ENCODE measurements at regions not wholly inside any gene's neighbourhood (a gene's known extent, or its start where the extent isn't known, plus 50 kb on each side); places are given as distances from the start of the nearest gene placed in this dataset.
"Not testable (repeated sequence)": the region's sequence is repeated elsewhere in the genome, so short reads cannot be mapped to it uniquely, and the experiment has no call there.

- no peak for DNase-seq (ENCODE audit: low read depth, low spot score)
- H3K4me3 ChIP-seq (ENCODE audit: low read length) = no peak overlapping the region
These were observed 1077.3 kb upstream of the PCDH10 start for GRCh38 chr4:132071815-132072214.

- DNase-seq (ENCODE audit: low read depth, low spot score) = no peak
These were observed 1072.3 kb upstream of the PCDH10 start for GRCh38 chr4:132076829-132077228.

GRCh38 chr4:132085105-132085504 lies 1064.0 kb upstream of the PCDH10 start:
- no peak for DNase-seq (ENCODE audit: low read depth, low spot score)
- H3K4me3 ChIP-seq (ENCODE audit: low read length) = no peak overlapping the region

More at GRCh38 chr4:132076829-132077228, 1072.3 kb upstream of the PCDH10 start:
- H3K4me3 ChIP-seq (ENCODE audit: low read length) = no peak overlapping the region

- no peak for DNase-seq (ENCODE audit: low read depth, low spot score)
- no peak overlapping the region for H3K4me3 ChIP-seq (ENCODE audit: low read length)
These were observed 1055.1 kb upstream of the PCDH10 start for GRCh38 chr4:132094017-132094416.

GRCh38 chr4:132097041-132097440 lies 1052.1 kb upstream of the PCDH10 start:
- no peak overlapping the region for H3K4me3 ChIP-seq (ENCODE audit: low read length)
- DNase-seq (ENCODE audit: low read depth, low spot score) = no peak

GRCh38 chr4:132101526-132101925 lies 1047.6 kb upstream of the PCDH10 start:
- H3K4me3 ChIP-seq (ENCODE audit: low read length) = no peak overlapping the region
- no peak for DNase-seq (ENCODE audit: low read depth, low spot score)

GRCh38 chr4:132108784-132109183 lies 1040.3 kb upstream of the PCDH10 start:
- no peak overlapping the region for H3K4me3 ChIP-seq (ENCODE audit: low read length)
- no peak for DNase-seq (ENCODE audit: low read depth, low spot score)

- DNase-seq (ENCODE audit: low read depth, low spot score) = no peak
- no peak overlapping the region for H3K4me3 ChIP-seq (ENCODE audit: low read length)
These were observed 1034.2 kb upstream of the PCDH10 start for GRCh38 chr4:132114885-132115284.

- H3K4me3 ChIP-seq (ENCODE audit: low read length) = not testable (repeated sequence)
These were observed 1026.4 kb upstream of the PCDH10 start for GRCh38 chr4:132122741-132123140.

GRCh38 chr4:132123870-132124623 lies 1025.0 kb upstream of the PCDH10 start:
- H3K4me3 ChIP-seq (ENCODE audit: low read length) = no peak overlapping the region
- DNase-seq (ENCODE audit: low read depth, low spot score) = no peak

More at GRCh38 chr4:132122741-132123140, 1026.4 kb upstream of the PCDH10 start:
- not testable (repeated sequence) for DNase-seq (ENCODE audit: low read depth, low spot score)

- H3K4me3 ChIP-seq (ENCODE audit: low read length) = no peak overlapping the region
These were observed 1024.5 kb upstream of the PCDH10 start for GRCh38 chr4:132124624-132124974.

GRCh38 chr4:132125131-132125530 lies 1024.0 kb upstream of the PCDH10 start:
- DNase-seq (ENCODE audit: low read depth, low spot score) = no peak
- H3K4me3 ChIP-seq (ENCODE audit: low read length) = no peak overlapping the region

More at GRCh38 chr4:132124624-132124974, 1024.5 kb upstream of the PCDH10 start:
- DNase-seq (ENCODE audit: low read depth, low spot score) = no peak

- no peak for DNase-seq (ENCODE audit: low read depth, low spot score)
- no peak overlapping the region for H3K4me3 ChIP-seq (ENCODE audit: low read length)
These were observed 1016.7 kb upstream of the PCDH10 start for GRCh38 chr4:132132433-132132832.

- no peak for DNase-seq (ENCODE audit: low read depth, low spot score)
- no peak overlapping the region for H3K4me3 ChIP-seq (ENCODE audit: low read length)
These were observed 979.4 kb upstream of the PCDH10 start for GRCh38 chr4:132169660-132170059.

GRCh38 chr4:132180020-132180427 lies 969.1 kb upstream of the PCDH10 start:
- H3K4me3 ChIP-seq (ENCODE audit: low read length) = no peak overlapping the region
- DNase-seq (ENCODE audit: low read depth, low spot score) = no peak

- H3K4me3 ChIP-seq (ENCODE audit: low read length) = no peak overlapping the region
- DNase-seq (ENCODE audit: low read depth, low spot score) = no peak
These were observed 953.9 kb upstream of the PCDH10 start for GRCh38 chr4:132195176-132195575.

GRCh38 chr4:132203618-132204017 lies 945.5 kb upstream of the PCDH10 start:
- no peak overlapping the region for H3K4me3 ChIP-seq (ENCODE audit: low read length)
- no peak for DNase-seq (ENCODE audit: low read depth, low spot score)

GRCh38 chr4:132214519-132214918 lies 934.6 kb upstream of the PCDH10 start:
- H3K4me3 ChIP-seq (ENCODE audit: low read length) = no peak overlapping the region
- no peak for DNase-seq (ENCODE audit: low read depth, low spot score)

GRCh38 chr4:132218406-132218805 lies 930.7 kb upstream of the PCDH10 start:
- H3K4me3 ChIP-seq (ENCODE audit: low read length) = no peak overlapping the region
- no peak for DNase-seq (ENCODE audit: low read depth, low spot score)

GRCh38 chr4:132227151-132227856 lies 921.8 kb upstream of the PCDH10 start:
- DNase-seq (ENCODE audit: low read depth, low spot score) = no peak
- no peak overlapping the region for H3K4me3 ChIP-seq (ENCODE audit: low read length)

- H3K4me3 ChIP-seq (ENCODE audit: low read length); DNase-seq (ENCODE audit: low read depth, low spot score): not testable (repeated sequence)
These were observed 921.3 kb upstream of the PCDH10 start for GRCh38 chr4:132227857-132228165.
